NB4 (cell line): ENCODE measurements at regions not wholly inside any gene's neighbourhood (a gene's known extent, or its start where the extent isn't known, plus 50 kb on each side); places are given as distances from the start of the nearest gene placed in this dataset.

ENCODE experiments used
- MAX ChIP-seq: IDR thresholded peaks from 2 replicates; pipeline ENCODE4 v1.6.1; 2011; ENCODE audit warnings: low read depth, low read length
- MYC ChIP-seq: IDR thresholded peaks from 2 replicates; pipeline ENCODE4 v1.6.1; 2011; ENCODE audit warnings: low read depth, low read length
- POLR2A ChIP-seq: IDR thresholded peaks from 2 replicates; pipeline ENCODE4 v1.6.1; 2011; ENCODE audit warnings: mild to moderate bottlenecking; ENCODE audit not compliant: insufficient read length; ENCODE audit errors: extremely low read depth
- TF ChIP-seq, protein P1 (sequence below): IDR thresholded peaks from one replicate; pipeline ENCODE4 v1.5.1; 2012; ENCODE audit warnings: low read depth, low read length

DNA sequence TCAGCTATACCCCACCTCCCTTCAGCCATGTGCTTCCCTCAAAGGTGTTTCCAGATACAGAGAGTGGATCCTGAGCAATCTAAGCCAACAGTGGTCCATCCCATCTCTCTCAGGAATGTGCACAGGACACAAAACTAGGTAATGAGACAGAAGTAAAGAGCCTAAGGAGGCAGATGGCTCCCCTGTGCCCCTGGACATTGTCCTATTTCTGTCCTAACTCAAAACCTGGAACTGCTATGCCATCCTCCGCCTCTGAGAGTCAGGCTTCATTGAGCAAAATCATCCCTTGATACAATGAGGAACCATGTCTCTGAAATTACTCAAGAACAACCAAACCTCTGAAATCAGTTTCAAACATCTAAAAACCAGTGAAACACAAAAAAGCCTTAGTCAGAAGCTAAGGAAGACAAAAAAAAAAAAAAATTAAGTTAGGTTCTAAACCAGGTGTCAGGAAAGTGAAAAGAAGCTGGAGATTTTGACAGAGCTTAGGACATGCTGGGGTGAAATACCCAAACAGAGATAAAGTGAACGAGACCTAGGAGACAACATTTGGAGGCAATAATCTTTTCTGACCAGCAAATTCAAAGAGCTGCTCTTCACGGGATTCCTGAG, 200.3 kb upstream of the PLEKHG7 start:
- no peak for TF ChIP-seq MAX
- TF ChIP-seq, protein P1, sequence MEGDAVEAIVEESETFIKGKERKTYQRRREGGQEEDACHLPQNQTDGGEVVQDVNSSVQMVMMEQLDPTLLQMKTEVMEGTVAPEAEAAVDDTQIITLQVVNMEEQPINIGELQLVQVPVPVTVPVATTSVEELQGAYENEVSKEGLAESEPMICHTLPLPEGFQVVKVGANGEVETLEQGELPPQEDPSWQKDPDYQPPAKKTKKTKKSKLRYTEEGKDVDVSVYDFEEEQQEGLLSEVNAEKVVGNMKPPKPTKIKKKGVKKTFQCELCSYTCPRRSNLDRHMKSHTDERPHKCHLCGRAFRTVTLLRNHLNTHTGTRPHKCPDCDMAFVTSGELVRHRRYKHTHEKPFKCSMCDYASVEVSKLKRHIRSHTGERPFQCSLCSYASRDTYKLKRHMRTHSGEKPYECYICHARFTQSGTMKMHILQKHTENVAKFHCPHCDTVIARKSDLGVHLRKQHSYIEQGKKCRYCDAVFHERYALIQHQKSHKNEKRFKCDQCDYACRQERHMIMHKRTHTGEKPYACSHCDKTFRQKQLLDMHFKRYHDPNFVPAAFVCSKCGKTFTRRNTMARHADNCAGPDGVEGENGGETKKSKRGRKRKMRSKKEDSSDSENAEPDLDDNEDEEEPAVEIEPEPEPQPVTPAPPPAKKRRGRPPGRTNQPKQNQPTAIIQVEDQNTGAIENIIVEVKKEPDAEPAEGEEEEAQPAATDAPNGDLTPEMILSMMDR = peak; percentile 34
- TF ChIP-seq POLR2A = no peak
- no peak for TF ChIP-seq MYC
